Transverse colon (tissue), 4 donors: ENCODE measurements at regions not wholly inside any gene's neighbourhood (a gene's known extent, or its start where the extent isn't known, plus 50 kb on each side); places are given as distances from the start of the nearest gene placed in this dataset.

Experiments used
- DNase-seq: peaks from one replicate; pipeline ENCODE4 v3.0.0-alpha.2; 2019
- H3K27ac ChIP-seq, 4 donors: fragments of 200-600 bp; sonication (generic); 2 replicates each; pipeline ENCODE4 v1.5.1; 2016 to 2018; ENCODE audit warnings: inconsistent platforms in 4 of 4
- H3K27me3 ChIP-seq: fragments of 200-600 bp; sonication (generic); 2 replicates; pipeline ENCODE4 v1.5.1; 2017; ENCODE audit warnings: inconsistent platforms
- H3K36me3 ChIP-seq, 4 donors: fragments of 200-600 bp; sonication (generic); 2 replicates each; pipeline ENCODE4 v1.5.1; 2017 to 2019; ENCODE audit warnings: inconsistent platforms in 4 of 4
- H3K4me1 ChIP-seq, 4 donors: fragments of 200-600 bp; sonication (generic); 2 replicates each; pipeline ENCODE4 v1.5.1; 2017 to 2020; ENCODE audit warnings: inconsistent platforms in 4 of 4
- H3K4me3 ChIP-seq, 4 donors: fragments of 200-600 bp; sonication (generic); 1 replicate in 1 of 4; 2 replicates in 3 of 4; pipeline versions ENCODE4 v1.5.1 to v1.6.1; 2017 to 2019; ENCODE audit warnings: inconsistent platforms in 4 of 4
- H3K9me3 ChIP-seq, 2 donors: fragments of 200-600 bp; sonication (generic); 2 replicates each; pipeline ENCODE4 v1.5.1; 2017 to 2019; ENCODE audit warnings: inconsistent platforms in 2 of 2
- EP300 ChIP-seq: sonication (generic); formaldehyde crosslinking; IDR thresholded peaks from one replicate; pipeline ENCODE4 v1.6.1; 2017; ENCODE audit warnings: antibody characterized with exemption, low read depth
- POLR2A ChIP-seq: fragments of 450-650 bp; IDR thresholded peaks from one replicate; pipeline ENCODE4 v1.6.1; 2016; ENCODE audit warnings: antibody characterized with exemption, mild to moderate bottlenecking, moderate library complexity
- POLR2AphosphoS5 ChIP-seq, 3 donors: sonication (generic); formaldehyde crosslinking; IDR thresholded peaks; one replicate each; pipeline ENCODE4 v1.6.1; 2016; ENCODE audit warnings: antibody characterized with exemption in 3 of 3
- WGBS, 2 donors: methylation state at CpG; one replicate each; pipeline ENCODE4 v1.1.5; 2018; ENCODE audit warnings: low coverage in 1 of 2; 5-methylcytosine and 5-hydroxymethylcytosine counted together
- in situ Hi-C, 4 donors: fragments of 200-750 bp; cut with MboI; loops; one replicate each; pipeline versions ENCODE4 v1.15.0 to v1.15.1; 2017; ENCODE audit warnings: low sequenced_read_pairs in 3 of 4, low pct_ligation_motif_present in 1 of 4, low pct_unique_long_range_greater_than_20kb in 1 of 4
- intact Hi-C: fragments of 100-400 bp; cut with DNase I; formaldehyde crosslinking; loops from one replicate; pipeline ENCODE4 v1.15.1; 2023; ENCODE audit warnings: low total_unique reads
- TF ChIP-seq, protein P1 (sequence below), 5 experiments: fragments of 200-600 bp in 3 of 5; fragments of 450-650 bp in 2 of 5; sonication (generic) in 3 of 5; IDR thresholded peaks; 1 replicate in 2 of 5; 2 replicates in 3 of 5; pipeline ENCODE4 v1.5.1; 2016 to 2017; ENCODE audit warnings: antibody characterized with exemption in 5 of 5, inconsistent platforms in 3 of 5, mild to moderate bottlenecking in 2 of 5, moderate library complexity in 1 of 5

DNA sequence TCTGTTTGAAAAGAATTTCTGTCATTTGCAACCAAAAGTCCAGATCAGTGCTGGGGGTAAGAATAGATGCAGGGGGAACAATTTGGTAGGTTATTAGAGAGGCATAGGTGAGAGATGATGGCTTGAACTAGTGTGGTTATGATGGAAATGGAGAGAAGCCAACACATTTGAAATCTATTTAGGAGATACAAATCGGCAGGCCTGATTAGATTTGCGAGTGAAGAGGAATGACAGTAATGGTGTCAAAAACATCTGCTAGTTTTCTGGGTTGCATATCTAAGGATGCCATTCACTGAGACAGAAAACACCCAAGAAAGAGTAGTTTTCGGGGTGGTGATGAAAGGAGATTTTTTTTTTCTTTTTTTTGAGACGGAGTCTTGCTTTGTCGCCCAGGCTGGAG lies 138.1 kb downstream of the LMNTD1 start:
- intact Hi-C loops (no loop called here), in situ Hi-C loops (no loop called here)
- WGBS, 2 donors: 78 to 92% methylated on average over 5 of the region's 5 CpGs
- no peak for DNase-seq
- Histone ChIP-seq H3K9me3 (no peaks in the 10 kb centered on the region), H3K36me3 (no peaks in the 10 kb centered on the region), H3K4me1 (no peaks in the 10 kb centered on the region), H3K27me3 (no peaks in the 10 kb centered on the region), H3K4me3 (no peak overlapping the region), H3K27ac (no peak overlapping the region)
- TF ChIP-seq POLR2A (no peak), POLR2AphosphoS5 (IDR thresholded peaks at IDR 0.05) (no peak), EP300 (no peak)
- TF ChIP-seq, protein P1, sequence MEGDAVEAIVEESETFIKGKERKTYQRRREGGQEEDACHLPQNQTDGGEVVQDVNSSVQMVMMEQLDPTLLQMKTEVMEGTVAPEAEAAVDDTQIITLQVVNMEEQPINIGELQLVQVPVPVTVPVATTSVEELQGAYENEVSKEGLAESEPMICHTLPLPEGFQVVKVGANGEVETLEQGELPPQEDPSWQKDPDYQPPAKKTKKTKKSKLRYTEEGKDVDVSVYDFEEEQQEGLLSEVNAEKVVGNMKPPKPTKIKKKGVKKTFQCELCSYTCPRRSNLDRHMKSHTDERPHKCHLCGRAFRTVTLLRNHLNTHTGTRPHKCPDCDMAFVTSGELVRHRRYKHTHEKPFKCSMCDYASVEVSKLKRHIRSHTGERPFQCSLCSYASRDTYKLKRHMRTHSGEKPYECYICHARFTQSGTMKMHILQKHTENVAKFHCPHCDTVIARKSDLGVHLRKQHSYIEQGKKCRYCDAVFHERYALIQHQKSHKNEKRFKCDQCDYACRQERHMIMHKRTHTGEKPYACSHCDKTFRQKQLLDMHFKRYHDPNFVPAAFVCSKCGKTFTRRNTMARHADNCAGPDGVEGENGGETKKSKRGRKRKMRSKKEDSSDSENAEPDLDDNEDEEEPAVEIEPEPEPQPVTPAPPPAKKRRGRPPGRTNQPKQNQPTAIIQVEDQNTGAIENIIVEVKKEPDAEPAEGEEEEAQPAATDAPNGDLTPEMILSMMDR (IDR thresholded peaks at IDR 0.05): no peak

DNA sequence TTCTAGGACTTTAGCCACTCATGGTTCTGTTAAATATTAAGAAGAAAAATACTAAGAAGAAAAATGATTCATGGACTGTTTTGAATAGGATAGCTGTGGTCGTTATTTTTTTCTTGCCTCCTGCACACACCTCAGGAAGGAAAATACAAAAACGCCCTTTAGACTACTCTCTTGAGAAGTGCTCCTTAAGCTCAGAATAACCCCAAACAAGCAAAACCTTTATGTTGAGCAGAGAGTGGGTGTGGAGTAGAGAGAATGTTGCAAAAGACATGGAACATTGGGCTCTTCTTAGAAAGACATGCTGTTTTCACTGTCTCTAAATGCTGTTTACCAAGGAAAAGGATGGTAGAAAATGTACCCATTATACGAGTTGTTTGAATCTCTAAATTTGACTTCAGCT lies 140.3 kb downstream of the LMNTD1 start:
- WGBS, 2 donors: 52 to 62% methylated on average over 3 of the region's 3 CpGs
- TF ChIP-seq EP300 (no peak), POLR2A (no peak), POLR2AphosphoS5 (IDR thresholded peaks at IDR 0.05) (no peak)
- TF ChIP-seq, protein P1 (IDR thresholded peaks at IDR 0.05): no peak
- in situ Hi-C loops: no loop called here
- intact Hi-C loops: no loop called here
- DNase-seq: no peak
- Histone ChIP-seq H3K27ac (no peak overlapping the region), H3K27me3 (no peaks in the 10 kb centered on the region), H3K36me3 (no peaks in the 10 kb centered on the region), H3K4me3 (no peak overlapping the region), H3K9me3 (no peaks in the 10 kb centered on the region), H3K4me1 (no peaks in the 10 kb centered on the region)

DNA sequence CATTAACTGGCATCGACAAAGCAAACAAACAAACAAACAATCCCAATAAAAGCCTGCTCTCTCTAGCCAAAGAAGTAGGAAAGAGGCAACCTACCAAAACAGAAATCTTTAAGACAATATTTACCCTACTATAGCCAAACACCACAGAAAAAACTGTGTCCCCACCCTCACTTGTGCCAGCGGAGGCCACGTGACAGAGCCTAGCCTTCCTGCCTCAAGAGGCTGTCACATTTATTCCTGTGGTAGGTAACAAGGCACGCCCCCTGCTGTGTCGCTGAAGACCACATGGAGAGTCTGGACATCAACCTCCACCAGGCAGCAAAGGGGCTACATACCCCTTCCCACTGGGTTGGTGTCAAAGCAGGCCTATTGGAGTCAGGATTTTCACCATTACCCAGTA lies 148.1 kb downstream of the LMNTD1 start:
- Histone ChIP-seq H3K4me3 (no peak overlapping the region), H3K27ac (no peak overlapping the region), H3K36me3 (no peaks in the 10 kb centered on the region), H3K4me1 (no peaks in the 10 kb centered on the region), H3K9me3 (no peaks in the 10 kb centered on the region), H3K27me3 (no peaks in the 10 kb centered on the region)
- no peak for DNase-seq
- TF ChIP-seq POLR2A: no peak
- TF ChIP-seq POLR2AphosphoS5 (IDR thresholded peaks at IDR 0.05): no peak
- TF ChIP-seq, protein P1 (IDR thresholded peaks at IDR 0.05): no peak
- TF ChIP-seq EP300: no peak
- 51 to 71% methylated on average over 5 of the region's 5 CpGs for WGBS, 2 donors
- intact Hi-C loops: no loop called here
- in situ Hi-C loops: no loop called here

- in situ Hi-C loops: no loop called here
- no peaks in the 10 kb centered on the region for H3K36me3 ChIP-seq
- no peaks in the 10 kb centered on the region for H3K27me3 ChIP-seq
- H3K27ac ChIP-seq: no peak overlapping the region
- H3K4me3 ChIP-seq: no peak overlapping the region
- H3K9me3 ChIP-seq: no peaks in the 10 kb centered on the region
- no peaks in the 10 kb centered on the region for H3K4me1 ChIP-seq
- WGBS, 2 donors: 60 to 77% methylated on average over 1 to 3 of the region's 3 CpGs
- intact Hi-C loops: no loop called here
- no peak for TF ChIP-seq POLR2AphosphoS5 (IDR thresholded peaks at IDR 0.05)
- no peak for DNase-seq
Measured at GRCh38 chr12:25401547-25402345, 151.0 kb upstream of the KRAS start.

GRCh38 chr12:25397001-25397400 lies 146.3 kb upstream of the KRAS start:
- TF ChIP-seq POLR2AphosphoS5 (IDR thresholded peaks at IDR 0.05): no peak
- TF ChIP-seq POLR2A: no peak
- TF ChIP-seq, protein P1 (IDR thresholded peaks at IDR 0.05): no peak
- TF ChIP-seq EP300: no peak
- 73 to 88% methylated on average over 2 to 6 of the region's 6 CpGs for WGBS, 2 donors
- Histone ChIP-seq H3K27me3 (no peaks in the 10 kb centered on the region), H3K36me3 (no peaks in the 10 kb centered on the region), H3K4me3 (no peak overlapping the region), H3K4me1 (no peaks in the 10 kb centered on the region), H3K27ac (no peak overlapping the region), H3K9me3 (no peaks in the 10 kb centered on the region)
- in situ Hi-C loops: no loop called here
- no peak for DNase-seq
- intact Hi-C loops: no loop called here
